ENCODE measurements at regions not wholly inside any gene's neighbourhood (a gene's known extent, or its start where the extent isn't known, plus 50 kb on each side); places are given as distances from the start of the nearest gene placed in this dataset.

- TF ChIP-seq POLR2A (IDR thresholded peaks at IDR 0.05; ENCODE audit: low read depth, low read length) (no peak), POLR2AphosphoS5 (IDR thresholded peaks at IDR 0.05; ENCODE audit: low read depth, low read length) (no peak), TAF1 (IDR thresholded peaks at IDR 0.05; ENCODE audit: borderline replicate concordance, low read depth, low read length) (no peak)
Measured at GRCh38 chr16:73317321-73317857, 269.5 kb upstream of the ZFHX3 start.
